SK-N-SH (cell line): ENCODE measurements at regions not wholly inside any gene's neighbourhood (a gene's known extent, or its start where the extent isn't known, plus 50 kb on each side); places are given as distances from the start of the nearest gene placed in this dataset.

Experiments used
- CTCF ChIA-PET: fragments of 300-600, 350-600 bp; formaldehyde crosslinking; extraction: SDS; loops from one replicate; lab custom pipeline; 2021; lab: Yijun Ruan, JAX
- POLR2A ChIA-PET: fragments of 350-600 bp; sonication (Branson Sonifier 250); formaldehyde crosslinking; extraction: SDS; loops from one replicate; lab custom pipeline; 2020; ENCODE audit warnings: antibody characterized with exemption, inconsistent platforms; lab: Yijun Ruan, JAX
- DNase-seq: peaks from one replicate; pipeline ENCODE4 v3.0.0; 2012
- H2AFZ ChIP-seq: fragments of 200-600 bp; sonication (generic); 2 replicates; pipeline ENCODE4 v1.8.1; 2016; ENCODE audit warnings: antibody characterized with exemption, mild to moderate bottlenecking, low read depth
- H3F3A ChIP-seq: fragments of 200-600 bp; sonication (generic); replicated peaks from 2 replicates; pipeline ENCODE3; 2016; ENCODE audit warnings: antibody characterized with exemption, mild to moderate bottlenecking; ENCODE audit not compliant: insufficient read depth
- H3K27ac ChIP-seq, 2 experiments: fragments of 200-500 bp in 1 of 2; fragments of 200-600 bp in 1 of 2; sonication (Bioruptor generic) in 1 of 2; sonication (generic), shearing (Covaris generic) in 1 of 2; 2 replicates each; pipeline versions ENCODE4 v1.5.1 to v1.6.1; 2014 to 2016; ENCODE audit warnings: low read depth in 2 of 2, inconsistent platforms in 1 of 2, low read length in 1 of 2, mild to moderate bottlenecking in 1 of 2, mixed read lengths in 1 of 2
- H3K27me3 ChIP-seq: fragments of 200-600 bp; sonication (generic), shearing (Covaris generic); 2 replicates; pipeline ENCODE4 v1.6.1; 2016; ENCODE audit warnings: mixed run types; ENCODE audit not compliant: insufficient read depth
- H3K36me3 ChIP-seq, 2 experiments: fragments of 200-500 bp in 1 of 2; fragments of 200-600 bp in 1 of 2; sonication (Bioruptor generic) in 1 of 2; sonication (generic) in 1 of 2; replicated peaks in 1 of 2; 2 replicates each; pipeline versions ENCODE3 to v1.5.1; 2014 to 2016; ENCODE audit warnings: low read length in 1 of 2, mild to moderate bottlenecking in 1 of 2; ENCODE audit not compliant: insufficient read depth in 2 of 2, control insufficient read depth in 1 of 2
- H3K4me1 ChIP-seq, 2 experiments: fragments of 200-500 bp in 1 of 2; fragments of 200-600 bp in 1 of 2; sonication (Bioruptor generic) in 1 of 2; sonication (generic), shearing (Covaris generic) in 1 of 2; 2 replicates each; pipeline versions ENCODE4 v1.5.1 to v1.6.1; 2014 to 2016; ENCODE audit warnings: low read depth in 1 of 2, low read length in 1 of 2, mixed run types in 1 of 2; ENCODE audit not compliant: insufficient read depth in 2 of 2, control insufficient read depth in 1 of 2
- H3K4me2 ChIP-seq: fragments of 200-600 bp; sonication (generic), shearing (Covaris generic); 2 replicates; pipeline ENCODE4 v1.6.1; 2017; ENCODE audit warnings: mixed run types
- H3K4me3 ChIP-seq, 2 experiments: fragments of 200-500 bp in 1 of 2; fragments of 200-600 bp in 1 of 2; sonication (Bioruptor generic) in 1 of 2; sonication (generic), shearing (Covaris generic) in 1 of 2; 2 replicates each; pipeline versions ENCODE4 v1.5.1 to v1.8.1; 2014 to 2016; ENCODE audit warnings: low read depth in 2 of 2, inconsistent platforms in 1 of 2, low read length in 1 of 2, mild to moderate bottlenecking in 1 of 2, mixed read lengths in 1 of 2, moderate library complexity in 1 of 2
- H3K79me2 ChIP-seq: fragments of 200-600 bp; sonication (generic); 2 replicates; pipeline ENCODE4 v1.8.1; 2017; ENCODE audit warnings: mild to moderate bottlenecking; ENCODE audit not compliant: insufficient read depth
- H3K9ac ChIP-seq: fragments of 200-600 bp; sonication (generic); 2 replicates; pipeline ENCODE4 v1.6.1; 2017; ENCODE audit warnings: mixed run types
- H3K9me2 ChIP-seq: fragments of 200-600 bp; sonication (generic); 2 replicates; pipeline ENCODE4 v1.6.1; 2017; ENCODE audit warnings: mixed run types
- H3K9me3 ChIP-seq: fragments of 200-600 bp; sonication (generic); 2 replicates; pipeline ENCODE4 v1.6.1; 2017; ENCODE audit warnings: mixed run types, mild to moderate bottlenecking, moderate library complexity
- H4K20me1 ChIP-seq: fragments of 200-600 bp; sonication (generic); 2 replicates; pipeline ENCODE4 v1.6.1; 2017; ENCODE audit warnings: mild to moderate bottlenecking, mixed run types; ENCODE audit not compliant: insufficient read depth
- CHD2 ChIP-seq: fragments of 150-350 bp; IDR thresholded peaks from 2 replicates; pipeline ENCODE4 v1.6.1; 2018; ENCODE audit warnings: low read length; ENCODE audit not compliant: partially characterized antibody
- ELF1 ChIP-seq: IDR thresholded peaks from 2 replicates; pipeline ENCODE4 v1.4.0; 2012
- EZH2phosphoT487 ChIP-seq: fragments of 200-600 bp; sonication (generic); IDR thresholded peaks from 2 replicates; pipeline ENCODE4 v1.6.1; 2017; ENCODE audit warnings: low read depth, mixed run types, mild to moderate bottlenecking, antibody characterized with exemption, moderate library complexity, borderline replicate concordance
- FOXJ3 ChIP-seq: sonication (generic); formaldehyde crosslinking; IDR thresholded peaks from 2 replicates; pipeline ENCODE4 v1.5.1; 2020; ENCODE audit warnings: mild to moderate bottlenecking, missing genetic modification reagents
- FOXM1 ChIP-seq: IDR thresholded peaks from 2 replicates; pipeline ENCODE4 v1.4.0; 2012; ENCODE audit warnings: low read depth, mild to moderate bottlenecking
- GABPA ChIP-seq: IDR thresholded peaks from 2 replicates; pipeline ENCODE4 v1.4.0; 2012; ENCODE audit warnings: low read depth, mild to moderate bottlenecking
- GATA2 ChIP-seq: sonication (generic); formaldehyde crosslinking; IDR thresholded peaks from 2 replicates; pipeline ENCODE4 v1.5.0; 2020; ENCODE audit warnings: mild to moderate bottlenecking, missing genetic modification reagents
- JUND ChIP-seq: IDR thresholded peaks from 2 replicates; pipeline ENCODE4 v1.4.0; 2012
- NRF1 ChIP-seq: IDR thresholded peaks from 2 replicates; pipeline ENCODE4 v1.6.1; 2012; ENCODE audit warnings: low read depth, mild to moderate bottlenecking, low read length
- PBX3 ChIP-seq: IDR thresholded peaks from 2 replicates; pipeline ENCODE4; 2012
- POLR2AphosphoS5 ChIP-seq: IDR thresholded peaks from 2 replicates; pipeline ENCODE4 v1.6.1; 2012; ENCODE audit warnings: low read depth, low read length
- TAF1 ChIP-seq: IDR thresholded peaks from 2 replicates; pipeline ENCODE4 v1.6.1; 2012; ENCODE audit warnings: low read depth, mild to moderate bottlenecking, low read length, moderate library complexity, borderline replicate concordance
- TCF12 ChIP-seq: IDR thresholded peaks from 2 replicates; pipeline ENCODE4 v1.4.0; 2012
- TEAD4 ChIP-seq: IDR thresholded peaks from 2 replicates; pipeline ENCODE4 v1.4.0; 2012; ENCODE audit warnings: mild to moderate bottlenecking, borderline replicate concordance; ENCODE audit not compliant: insufficient read depth
- USF2 ChIP-seq: fragments of 150-350 bp; IDR thresholded peaks from 2 replicates; pipeline ENCODE4 v1.6.1; 2017; ENCODE audit warnings: antibody characterized with exemption, low read length, low read depth, borderline replicate concordance
- ZBTB33 ChIP-seq: IDR thresholded peaks from 2 replicates; pipeline ENCODE4 v1.4.0; 2012; ENCODE audit warnings: low read depth, borderline replicate concordance
- WGBS: methylation state at CpG from one replicate; pipeline ENCODE4 v1.1.6; 2017; ENCODE audit warnings: low lambda C conversion rate; 5-methylcytosine and 5-hydroxymethylcytosine counted together

GRCh38 chr2:239781454-239781853, 243.7 kb downstream of the NDUFA10 start:
- Histone ChIP-seq H3K27me3 (no peaks in the 10 kb centered on the region), H3K4me3 (no peak overlapping the region), H3K9me2 (no peaks in the 10 kb centered on the region), H3K9ac (no peak overlapping the region), H3K79me2 (no peaks in the 10 kb centered on the region), H4K20me1 (no peaks in the 10 kb centered on the region), H3K9me3 (no peaks in the 10 kb centered on the region), H3F3A (no peaks in the 10 kb centered on the region), H3K4me2 (no peak overlapping the region), H3K4me1 (no peaks in the 10 kb centered on the region; a peak in 1 of 4 replicates), H2AFZ (no peak overlapping the region), H3K36me3 (no peaks in the 10 kb centered on the region), H3K27ac (no peak overlapping the region)
- DNase-seq, result no peak
- WGBS, result 43% methylated on average over 1 of the region's 5 CpGs
- CTCF ChIA-PET, result no interaction called here
- TF ChIP-seq GABPA (no peak), FOXM1 (no peak), PBX3 (no peak), POLR2AphosphoS5 (no peak), NRF1 (no peak), ZBTB33 (no peak), FOXJ3 (no peak), JUND (no peak), TEAD4 (no peak), CHD2 (no peak), ELF1 (no peak), EZH2phosphoT487 (no peak), USF2 (no peak), TAF1 (no peak), GATA2 (CRISPR knock-in tag) (no peak), TCF12 (no peak)
- POLR2A ChIA-PET, result no interaction called here
